IPS-NIHi11 (cell line): ENCODE measurements at regions not wholly inside any gene's neighbourhood (a gene's known extent, or its start where the extent isn't known, plus 50 kb on each side); places are given as distances from the start of the nearest gene placed in this dataset.
"Not testable (repeated sequence)": the region's sequence is repeated elsewhere in the genome, so short reads cannot be mapped to it uniquely, and the experiment has no call there.

Experiments
- DNase-seq: peaks from one replicate; pipeline ENCODE4 v3.0.0; 2012; ENCODE audit warnings: mixed read lengths, low spot score

DNA sequence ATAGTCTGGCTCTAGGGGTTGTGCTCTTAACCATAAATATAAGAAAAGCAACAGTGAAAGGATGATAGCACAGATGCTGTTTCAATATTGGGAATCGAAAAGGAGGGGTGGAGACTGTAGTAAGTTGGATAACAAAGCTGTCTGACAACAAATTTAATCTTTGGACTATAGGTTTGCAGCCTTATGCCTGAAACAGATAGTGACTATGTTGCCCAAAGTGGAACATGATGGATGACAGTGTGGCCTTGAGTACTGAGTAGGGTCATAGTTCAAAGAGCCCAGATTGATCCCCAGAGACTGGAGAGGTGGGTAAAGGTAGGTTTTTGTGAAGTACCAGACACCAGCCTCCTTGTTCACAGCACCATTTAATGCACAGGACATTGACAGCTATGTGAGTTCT, 144.0 kb upstream of the PALMD start:
- no peak for DNase-seq

DNA sequence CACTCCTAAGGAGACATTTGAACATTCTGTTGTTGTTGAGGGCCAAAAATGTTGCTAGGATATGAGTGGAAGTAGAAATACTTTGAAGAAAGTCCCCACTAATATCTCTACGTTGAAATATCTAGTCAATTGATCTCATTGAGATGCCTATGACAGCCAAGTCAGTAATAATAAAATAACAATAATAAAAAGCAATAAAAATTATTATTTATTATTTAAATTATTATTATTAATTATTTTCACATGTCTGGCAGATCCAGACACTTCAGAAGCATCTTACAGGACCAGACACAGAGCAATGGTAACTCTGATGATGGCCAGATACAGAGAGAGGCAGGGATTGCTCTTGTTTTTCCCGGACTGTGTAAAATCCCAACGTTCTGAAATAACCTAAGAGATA, 143.5 kb upstream of the PALMD start:
- no peak for DNase-seq

- DNase-seq, result no peak
Observed at GRCh38 chr1:99503276-99503747, 142.6 kb upstream of the PALMD start.

GRCh38 chr1:99504287-99504686, 141.6 kb upstream of the PALMD start:
- no peak for DNase-seq

DNA sequence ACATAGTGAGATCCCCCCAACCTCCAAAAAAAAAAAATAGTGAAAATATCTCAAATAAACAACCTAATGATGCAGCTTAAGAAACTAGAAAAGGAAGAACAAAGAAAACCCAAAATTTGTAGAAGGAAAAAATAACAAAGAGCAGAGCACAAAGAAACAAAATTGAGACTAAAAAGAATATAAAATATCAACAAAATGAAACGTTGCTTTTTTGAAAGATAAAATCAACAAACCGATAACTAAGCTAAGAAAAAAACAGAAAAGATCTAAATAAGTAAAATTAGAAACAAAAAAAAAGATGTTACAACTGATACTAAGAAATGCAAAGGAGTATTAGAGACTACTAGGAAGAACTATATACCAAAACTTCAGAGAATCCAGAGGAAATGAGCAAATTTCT, 139.3 kb upstream of the PALMD start:
- no peak for DNase-seq

- not testable (repeated sequence) for DNase-seq
Observed at GRCh38 chr1:99507446-99507845, 138.5 kb upstream of the PALMD start.

DNA sequence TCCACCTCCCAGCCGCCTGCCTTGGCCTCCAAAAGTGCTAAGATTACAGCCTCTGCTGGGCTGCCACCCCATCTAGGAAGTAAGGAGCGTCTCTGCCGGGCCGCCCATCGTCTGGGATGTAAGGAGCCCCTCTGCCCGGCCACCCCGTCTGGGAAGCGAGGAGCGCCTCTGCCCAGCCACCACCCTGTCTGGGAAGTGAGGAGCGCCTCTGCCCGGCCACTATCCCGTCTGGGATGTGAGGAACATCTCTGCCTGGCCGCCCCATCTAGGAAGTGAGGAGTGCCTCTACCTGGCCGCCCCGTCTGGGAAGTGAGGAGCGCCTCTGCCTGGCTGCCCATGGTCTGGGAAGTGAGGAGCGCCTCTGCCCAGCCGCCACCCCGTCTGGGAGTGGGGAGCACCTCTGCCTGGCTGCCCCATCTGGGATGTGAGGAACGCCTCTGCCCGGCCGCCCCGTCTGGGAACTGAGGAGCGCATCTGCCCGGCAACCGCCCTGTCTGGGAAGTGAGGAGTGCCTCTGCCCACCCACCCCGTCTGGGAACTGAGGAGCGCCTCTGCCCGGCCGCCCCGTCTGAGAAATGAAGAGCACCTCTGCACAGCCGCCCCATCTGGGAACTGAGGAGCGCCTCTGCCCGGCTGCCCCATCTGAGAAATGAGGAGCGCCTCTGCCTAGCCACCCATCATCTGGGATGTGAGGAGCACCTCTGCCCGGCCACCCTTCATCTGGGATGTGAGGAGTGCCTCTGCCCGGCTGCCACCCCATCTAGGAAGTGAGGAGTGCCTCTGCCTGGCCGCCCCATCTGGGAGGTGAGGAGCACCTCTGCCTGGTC, 137.8 kb upstream of the PALMD start:
- DNase-seq, result no peak

DNA sequence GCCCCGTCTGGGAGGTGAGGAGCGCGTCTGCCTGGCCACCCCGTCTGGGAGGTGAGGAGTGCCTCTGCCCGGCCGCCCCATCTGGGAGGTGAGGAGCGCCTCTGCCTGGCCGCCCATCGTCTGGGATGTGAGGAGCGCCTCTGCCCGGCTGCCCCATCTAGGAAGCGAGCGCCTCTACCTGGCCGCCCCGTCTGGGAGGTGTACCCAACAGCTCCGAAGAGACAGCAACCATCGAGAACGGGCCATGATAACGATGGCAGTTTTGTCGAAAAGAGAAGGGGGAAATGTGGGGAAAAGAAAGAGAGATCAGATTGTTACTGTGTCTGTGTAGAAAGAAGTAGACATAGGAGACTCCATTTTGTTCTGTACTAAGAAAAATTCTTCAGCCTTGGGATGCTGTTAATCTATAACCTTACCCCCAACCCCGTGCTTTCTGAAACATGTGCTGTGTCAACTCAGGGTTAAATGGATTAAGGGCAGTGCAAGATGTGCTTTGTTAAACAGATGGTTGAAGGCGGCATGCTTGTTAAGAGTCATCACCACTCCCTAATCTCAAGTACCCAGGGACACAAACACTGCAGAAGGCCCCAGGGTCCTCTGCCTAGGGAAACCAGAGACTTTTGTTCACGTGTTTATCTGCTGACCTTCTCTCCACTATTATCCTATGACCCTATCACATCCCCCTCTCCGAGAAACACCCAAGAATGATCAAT, 137.0 kb upstream of the PALMD start:
- DNase-seq, result not testable (repeated sequence)

DNA sequence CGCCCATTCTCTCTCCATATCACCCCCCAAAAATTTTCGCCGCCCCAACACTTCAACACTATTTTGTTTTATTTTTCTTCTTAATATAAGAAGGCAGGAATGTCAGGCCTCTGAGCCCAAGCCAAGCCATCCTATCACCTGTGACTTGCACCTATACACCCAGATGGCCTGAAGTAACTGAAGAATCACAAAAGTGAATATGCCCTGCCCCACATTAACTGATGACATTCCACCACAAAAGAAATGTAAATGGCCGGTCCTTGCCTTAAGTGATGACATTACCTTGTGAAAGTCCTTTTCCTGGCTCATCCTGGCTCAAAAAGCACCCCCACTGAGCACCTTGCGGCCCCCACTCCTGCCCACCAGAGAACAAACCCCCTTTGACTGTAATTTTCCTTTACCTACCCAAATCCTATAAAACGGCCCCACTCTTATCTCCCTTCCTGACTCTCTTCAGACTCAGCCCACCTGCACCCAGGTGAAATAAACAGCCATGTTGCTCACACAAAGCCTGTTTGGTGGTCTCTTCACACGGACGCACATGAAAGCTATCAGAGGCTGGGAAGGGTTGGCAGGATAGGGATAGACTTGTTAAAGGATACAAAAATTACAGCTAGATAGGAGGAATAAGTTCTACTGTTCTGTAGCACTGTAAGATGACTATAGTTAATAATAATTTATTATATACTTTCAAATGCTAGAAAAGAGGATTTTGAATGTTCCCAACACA, 130.9 kb upstream of the PALMD start:
- DNase-seq, result not testable (repeated sequence)

- no peak for DNase-seq
Observed at GRCh38 chr1:99516141-99516540, 129.8 kb upstream of the PALMD start.

DNA sequence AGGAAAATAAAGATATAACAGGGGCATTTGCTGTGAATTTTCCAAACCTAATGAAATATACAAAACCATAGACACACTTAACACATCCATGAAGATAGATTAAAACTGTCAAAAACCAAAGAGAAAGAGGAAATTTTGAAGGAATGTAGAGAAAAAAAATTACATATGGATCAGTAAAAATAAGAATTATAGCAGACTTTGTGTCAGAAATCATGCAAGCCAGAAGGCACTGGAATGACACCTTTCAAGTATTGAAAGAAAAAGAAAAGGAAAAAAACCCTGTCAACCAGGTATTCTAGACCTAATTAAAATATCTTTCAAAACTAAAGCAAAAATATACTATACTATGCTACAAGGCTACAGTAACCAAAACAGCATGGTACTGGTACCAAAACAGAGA, 125.8 kb upstream of the PALMD start:
- DNase-seq, result no peak

GRCh38 chr1:99525331-99525730, 120.6 kb upstream of the PALMD start:
- DNase-seq, result no peak

- DNase-seq, result peak; percentile 13
Observed at GRCh38 chr1:99527078-99527477, 118.8 kb upstream of the PALMD start.

DNA sequence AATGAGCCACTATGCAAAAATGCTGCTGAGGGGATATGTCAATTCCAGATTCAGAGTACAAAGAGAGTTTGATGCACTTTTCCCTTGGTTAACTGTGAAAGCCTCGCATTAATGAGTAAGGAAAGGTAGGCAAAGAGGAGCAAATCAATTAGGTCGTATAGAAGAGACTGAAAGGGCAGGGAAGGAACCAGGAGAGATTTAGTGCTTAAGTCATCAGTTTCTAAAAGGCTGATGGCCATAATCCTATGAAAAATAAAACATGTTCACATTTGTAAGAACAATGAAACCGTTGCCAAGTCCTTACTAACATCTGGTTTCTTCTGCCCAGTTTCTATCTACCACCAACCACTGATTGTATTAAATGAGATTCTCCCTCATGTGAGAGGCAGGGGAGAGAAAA, 118.4 kb upstream of the PALMD start:
- no peak for DNase-seq

DNA sequence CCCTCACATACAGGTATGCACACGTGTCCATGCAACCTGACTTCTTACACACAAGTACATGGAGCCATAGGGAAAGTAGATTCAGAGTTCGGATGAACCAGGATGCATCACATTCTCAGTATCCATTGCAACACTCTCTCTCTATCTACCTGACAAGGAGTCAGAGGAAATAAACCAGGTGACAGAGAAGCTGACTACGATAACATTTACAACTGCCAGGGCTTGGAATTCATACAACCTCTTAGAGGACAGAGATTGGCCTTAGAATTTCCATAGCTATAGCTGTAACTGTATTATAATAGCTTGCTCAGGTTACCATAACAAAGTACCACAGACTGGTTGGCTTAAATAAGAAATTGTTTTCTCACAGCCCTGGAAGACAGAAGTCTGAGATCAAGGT, 116.9 kb upstream of the PALMD start:
- no peak for DNase-seq

DNA sequence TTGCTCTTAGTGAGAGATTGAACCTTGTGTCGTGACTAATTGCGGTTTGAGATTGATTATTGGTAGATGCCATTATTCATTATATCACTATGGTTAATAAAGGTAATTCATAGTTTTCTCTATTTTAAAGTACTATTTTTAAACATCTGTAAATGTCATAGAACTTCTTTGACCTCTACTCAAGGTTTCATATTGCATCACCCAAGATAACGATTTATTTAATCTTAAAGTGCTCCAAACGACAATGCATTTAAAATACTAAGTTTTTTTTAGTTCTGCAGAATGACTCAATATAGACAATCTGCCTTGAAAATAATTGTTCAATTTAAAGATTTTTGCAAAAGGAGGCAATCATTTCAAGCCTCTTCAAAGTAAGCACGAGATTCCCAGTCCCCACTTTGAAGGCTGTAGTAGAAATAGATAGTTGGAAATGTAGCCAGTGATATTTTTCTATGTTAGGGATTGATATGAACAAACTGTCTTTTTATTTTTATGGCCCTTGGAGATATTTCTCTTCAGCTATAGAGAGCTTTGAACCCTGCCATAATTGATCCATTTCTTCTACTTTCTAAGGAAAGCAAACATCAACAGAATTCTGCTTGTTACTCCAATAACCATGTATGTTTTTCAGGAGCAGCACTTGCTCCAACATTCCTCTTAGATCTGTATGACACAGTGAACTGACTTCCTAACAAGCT, 114.2 kb upstream of the PALMD start:
- DNase-seq, result no peak

- no peak for DNase-seq
Observed at GRCh38 chr1:99532276-99532580, 113.7 kb upstream of the PALMD start.

GRCh38 chr1:99533909-99534637, 111.8 kb upstream of the PALMD start:
- DNase-seq, result no peak

DNA sequence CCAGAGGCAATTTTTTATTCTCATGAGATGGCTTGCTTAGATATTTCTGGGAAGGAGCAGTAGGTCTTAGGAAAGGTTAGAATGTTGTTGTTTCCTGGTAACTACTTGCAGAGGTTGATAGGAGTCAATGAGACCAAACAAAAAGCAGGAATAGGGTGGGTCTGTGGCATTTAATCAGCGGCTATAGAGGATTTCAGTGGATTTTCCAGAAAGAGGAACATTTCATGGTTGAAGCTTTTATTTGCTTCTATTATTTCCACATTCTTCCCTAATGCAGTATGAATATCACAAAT, 111.3 kb upstream of the PALMD start:
- DNase-seq, result no peak

DNA sequence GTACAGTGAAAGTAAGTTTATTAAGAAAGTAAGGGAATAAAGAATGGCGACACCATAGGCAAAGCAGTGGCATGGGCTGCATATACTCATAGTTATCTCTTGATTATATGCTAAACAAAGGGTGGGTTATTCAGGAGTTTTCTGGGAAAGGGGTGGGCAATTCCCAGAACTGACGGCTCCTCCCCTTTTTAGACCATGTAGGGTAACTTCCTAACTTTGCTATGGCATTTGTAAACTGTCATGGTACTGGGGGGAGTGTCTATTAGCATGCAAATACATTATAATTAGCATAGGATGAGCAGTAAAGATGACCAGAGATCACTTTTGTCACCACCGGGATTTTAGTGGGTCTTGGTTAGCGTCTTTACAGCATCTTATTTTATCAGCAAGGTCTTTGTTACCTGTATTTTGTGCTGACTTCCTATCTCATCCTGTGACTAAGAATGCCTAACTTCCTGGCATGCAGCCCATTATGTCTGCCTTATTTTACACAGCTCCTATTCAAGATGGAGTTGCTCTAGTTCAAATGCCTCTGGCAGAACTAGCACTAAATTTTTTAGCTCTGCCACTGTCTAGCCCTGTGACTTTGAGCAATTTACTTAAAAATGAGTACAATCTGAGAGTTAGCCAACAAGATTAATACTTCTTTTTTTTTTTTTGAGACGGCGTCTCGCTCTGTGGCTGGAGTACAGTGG, 110.3 kb upstream of the PALMD start:
- DNase-seq, result no peak

DNA sequence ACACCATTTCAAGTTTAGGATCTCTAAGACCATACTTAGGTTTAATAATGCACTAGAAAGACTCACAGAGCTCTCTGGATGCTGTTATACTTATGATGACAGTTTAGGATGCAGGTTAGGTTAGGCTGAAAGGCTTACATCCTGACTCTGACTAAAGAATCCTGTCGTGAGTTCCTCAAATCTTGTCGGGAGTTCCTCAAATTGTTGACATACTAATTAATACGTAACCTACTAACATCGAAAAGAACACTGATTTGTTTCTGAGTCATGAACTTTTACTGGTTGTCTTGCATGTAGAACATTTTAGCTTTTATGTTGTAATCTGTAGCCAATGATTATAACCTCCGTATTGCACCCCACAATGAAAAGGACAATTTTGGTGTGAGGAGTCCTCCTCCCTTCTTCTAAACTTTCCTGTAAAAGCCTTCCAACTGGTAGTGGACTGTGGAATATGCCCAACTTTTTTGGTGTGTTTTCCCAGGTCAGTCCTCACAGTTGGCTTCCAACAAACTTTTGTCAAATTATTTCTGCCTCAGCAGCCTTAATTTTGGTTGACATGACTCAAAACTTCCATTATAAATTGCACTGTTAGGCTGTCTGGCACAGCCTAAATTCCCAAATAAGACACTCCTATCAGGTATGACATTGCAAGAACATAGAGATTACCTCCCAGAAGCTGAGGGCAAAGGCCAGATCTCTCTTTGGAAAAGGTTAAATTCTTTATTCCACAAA, 107.9 kb upstream of the PALMD start:
- DNase-seq, result no peak
